Prostate gland (tissue), 2 donors: ENCODE measurements at regions not wholly inside any gene's neighbourhood (a gene's known extent, or its start where the extent isn't known, plus 50 kb on each side); places are given as distances from the start of the nearest gene placed in this dataset.

Experiments used
- DNase-seq: peaks from one replicate; pipeline ENCODE4 v3.0.0-alpha.2; 2019; ENCODE audit warnings: low spot score
- H3K27ac ChIP-seq, 2 donors: fragments of 200-600 bp; sonication (generic); 2 replicates each; pipeline ENCODE4 v1.5.1; 2017 to 2019
- H3K27me3 ChIP-seq: fragments of 200-600 bp; sonication (generic); replicated peaks from 2 replicates; pipeline ENCODE4 v1.5.1; 2019; ENCODE audit not compliant: insufficient read depth
- H3K36me3 ChIP-seq, 2 donors: fragments of 200-600 bp; sonication (generic); 1 replicate in 1 of 2; 2 replicates in 1 of 2; pipeline versions ENCODE4 v1.5.1 to v1.8.1; 2017 to 2019
- H3K4me1 ChIP-seq: fragments of 200-600 bp; sonication (generic); replicated peaks from 2 replicates; pipeline ENCODE4 v1.5.1; 2019
- H3K4me3 ChIP-seq, 2 donors: fragments of 200-600 bp; sonication (generic); 2 replicates each; pipeline ENCODE4 v1.5.1; 2017 to 2019
- H3K9me3 ChIP-seq: fragments of 200-600 bp; sonication (generic); 2 replicates; pipeline ENCODE4 v1.5.1; 2017
- CTCF ChIP-seq, 4 experiments: fragments of 200-600 bp in 2 of 4; fragments of 450-650 bp in 2 of 4; sonication (generic) in 2 of 4; IDR thresholded peaks; 1 replicate in 3 of 4; 2 replicates in 1 of 4; pipeline ENCODE4 v1.5.1; 2016 to 2019; ENCODE audit warnings: antibody characterized with exemption in 4 of 4, mild to moderate bottlenecking in 2 of 4, moderate library complexity in 2 of 4
- POLR2A ChIP-seq: fragments of 450-650 bp; IDR thresholded peaks from one replicate; pipeline ENCODE4 v1.6.1; 2016; ENCODE audit warnings: antibody characterized with exemption, mild to moderate bottlenecking
- POLR2AphosphoS5 ChIP-seq: sonication (generic); formaldehyde crosslinking; IDR thresholded peaks from one replicate; pipeline ENCODE4 v1.6.1; 2017; ENCODE audit warnings: antibody characterized with exemption
- WGBS: methylation state at CpG from one replicate; pipeline ENCODE4 v1.1.5; 2018; 5-methylcytosine and 5-hydroxymethylcytosine counted together
- intact Hi-C: fragments of 100-400 bp; cut with DNase I; formaldehyde crosslinking; loops from one replicate; pipeline ENCODE4 v1.14.2; 2022

- WGBS = 24% methylated on average over 5 of the region's 5 CpGs
- H3K36me3 ChIP-seq = no peaks in the 10 kb centered on the region
- no peaks in the 10 kb centered on the region for H3K9me3 ChIP-seq
- H3K27me3 ChIP-seq = no peaks in the 10 kb centered on the region
- intact Hi-C loops = no loop called here
- no peak overlapping the region for H3K27ac ChIP-seq
- DNase-seq = no peak
- H3K4me3 ChIP-seq = no peak overlapping the region
- H3K4me1 ChIP-seq = no peaks in the 10 kb centered on the region
- TF ChIP-seq POLR2A = no peak
- TF ChIP-seq CTCF (IDR thresholded peaks at IDR 0.05) = no peak
- no peak for TF ChIP-seq POLR2AphosphoS5
Observed at GRCh38 chr7:81235997-81236396, 317.1 kb upstream of the SEMA3C start.

GRCh38 chr7:81234896-81235295 is 316.0 kb upstream of the SEMA3C start:
- WGBS = 50% methylated on average over 1 of the region's 1 CpG

GRCh38 chr7:81233208-81233940 is 314.5 kb upstream of the SEMA3C start:
- no peaks in the 10 kb centered on the region for H3K36me3 ChIP-seq
- no peak for DNase-seq
- no peaks in the 10 kb centered on the region for H3K4me1 ChIP-seq
- 73% methylated on average over 11 of the region's 11 CpGs for WGBS
- no peak overlapping the region for H3K4me3 ChIP-seq
- TF ChIP-seq POLR2AphosphoS5 = no peak
- TF ChIP-seq CTCF (IDR thresholded peaks at IDR 0.05) = no peak
- no peaks in the 10 kb centered on the region for H3K27me3 ChIP-seq
- no peaks in the 10 kb centered on the region for H3K9me3 ChIP-seq
- H3K27ac ChIP-seq = no peak overlapping the region
- intact Hi-C loops = no loop called here

More at GRCh38 chr7:81234896-81235295, 316.0 kb upstream of the SEMA3C start:
- H3K27me3 ChIP-seq = no peaks in the 10 kb centered on the region
- no peak for DNase-seq
- H3K4me3 ChIP-seq = no peak overlapping the region
- H3K4me1 ChIP-seq = no peaks in the 10 kb centered on the region
- TF ChIP-seq POLR2A (no peak), CTCF (IDR thresholded peaks at IDR 0.05) (no peak), POLR2AphosphoS5 (no peak)
- intact Hi-C loops = no loop called here
- H3K9me3 ChIP-seq = no peaks in the 10 kb centered on the region
- no peak overlapping the region for H3K27ac ChIP-seq
- no peaks in the 10 kb centered on the region for H3K36me3 ChIP-seq

- peak; percentile 14 for DNase-seq
Observed at GRCh38 chr7:81232084-81232799, 313.4 kb upstream of the SEMA3C start.

More at GRCh38 chr7:81232084-81232799, 313.4 kb upstream of the SEMA3C start:
- Histone ChIP-seq H3K9me3 (no peaks in the 10 kb centered on the region), H3K27me3 (no peaks in the 10 kb centered on the region), H3K36me3 (no peaks in the 10 kb centered on the region), H3K4me3 (no peak overlapping the region), H3K27ac (no peak overlapping the region), H3K4me1 (no peaks in the 10 kb centered on the region)
- no peak for TF ChIP-seq POLR2AphosphoS5
- TF ChIP-seq POLR2A = no peak
- no peak for TF ChIP-seq CTCF (IDR thresholded peaks at IDR 0.05)
- WGBS = 41% methylated on average over 8 of the region's 8 CpGs
- intact Hi-C loops = no loop called here
